ENCODE measurements at regions not wholly inside any gene's neighbourhood (a gene's known extent, or its start where the extent isn't known, plus 50 kb on each side); places are given as distances from the start of the nearest gene placed in this dataset.
"Not testable (repeated sequence)": the region's sequence is repeated elsewhere in the genome, so short reads cannot be mapped to it uniquely, and the experiment has no call there.

- no peaks in the 10 kb centered on the region for H3K4me1 Mint-ChIP-seq
These were observed 1324.1 kb upstream of the SLC39A10 start for GRCh38 chr2:194332799-194333490.

GRCh38 chr2:194328456-194328855, 1328.6 kb upstream of the SLC39A10 start:
- Mint-ChIP-seq H3K9me3 (peaks cover 0 to 1% (median 0%) of the 10 kb centered on the region in 7 donors), H3K27ac (no peak overlapping the region), H3K4me1 (no peaks in the 10 kb centered on the region), H3K36me3 (no peaks in the 10 kb centered on the region), H3K4me3 (no peak overlapping the region), H3K27me3 (no peaks in the 10 kb centered on the region)
- DNase-seq: no peak
- ATAC-seq (ENCODE audit: low read depth in 2 of 2): no peak

More at GRCh38 chr2:194332799-194333490, 1324.1 kb upstream of the SLC39A10 start:
- ATAC-seq (ENCODE audit: low read depth in 2 of 2) (no peak), DNase-seq (no peak)
- peaks cover 0 to 1% (median 0%) of the 10 kb centered on the region in 7 donors for H3K9me3 Mint-ChIP-seq
- H3K27me3 Mint-ChIP-seq: no peaks in the 10 kb centered on the region
- no peak overlapping the region for H3K4me3 Mint-ChIP-seq
- H3K36me3 Mint-ChIP-seq: no peaks in the 10 kb centered on the region
- no peak overlapping the region for H3K27ac Mint-ChIP-seq

GRCh38 chr2:194327196-194327888, 1329.7 kb upstream of the SLC39A10 start:
- Mint-ChIP-seq H3K36me3 (no peaks in the 10 kb centered on the region), H3K27ac (no peak overlapping the region), H3K27me3 (no peaks in the 10 kb centered on the region), H3K4me3 (no peak overlapping the region), H3K4me1 (no peaks in the 10 kb centered on the region), H3K9me3 (peaks cover 0 to 1% (median 0%) of the 10 kb centered on the region in 7 donors)
- ATAC-seq (ENCODE audit: low read depth in 2 of 2) (no peak), DNase-seq (no peak)

GRCh38 chr2:194323740-194324139, 1333.3 kb upstream of the SLC39A10 start:
- no peak overlapping the region for H3K27ac Mint-ChIP-seq
- no peaks in the 10 kb centered on the region for H3K4me1 Mint-ChIP-seq
- no peak overlapping the region for H3K4me3 Mint-ChIP-seq
- no peak for DNase-seq
- ATAC-seq (ENCODE audit: low read depth in 2 of 2): no peak
- H3K27me3 Mint-ChIP-seq: no peaks in the 10 kb centered on the region
- no peaks in the 10 kb centered on the region for H3K36me3 Mint-ChIP-seq
- peaks cover 0 to 1% (median 0%) of the 10 kb centered on the region in 7 donors for H3K9me3 Mint-ChIP-seq

GRCh38 chr2:194320520-194320919, 1336.5 kb upstream of the SLC39A10 start:
- H3K27ac Mint-ChIP-seq: no peak overlapping the region

GRCh38 chr2:194319222-194319992, 1337.6 kb upstream of the SLC39A10 start:
- ATAC-seq (ENCODE audit: low read depth in 2 of 2) (no peak), DNase-seq (no peak)
- Mint-ChIP-seq H3K9me3 (no peaks in the 10 kb centered on the region), H3K4me1 (no peaks in the 10 kb centered on the region), H3K27me3 (no peaks in the 10 kb centered on the region), H3K36me3 (no peaks in the 10 kb centered on the region), H3K4me3 (no peak overlapping the region), H3K27ac (no peak overlapping the region)

More at GRCh38 chr2:194320520-194320919, 1336.5 kb upstream of the SLC39A10 start:
- Mint-ChIP-seq H3K4me3 (no peak overlapping the region), H3K9me3 (no peaks in the 10 kb centered on the region), H3K4me1 (no peaks in the 10 kb centered on the region), H3K27me3 (no peaks in the 10 kb centered on the region), H3K36me3 (no peaks in the 10 kb centered on the region)
- ATAC-seq (ENCODE audit: low read depth in 2 of 2): no peak
- no peak for DNase-seq

GRCh38 chr2:194314042-194314441, 1343.0 kb upstream of the SLC39A10 start:
- Mint-ChIP-seq H3K36me3 (no peaks in the 10 kb centered on the region), H3K4me3 (no peak overlapping the region), H3K4me1 (no peaks in the 10 kb centered on the region), H3K27ac (no peak overlapping the region), H3K9me3 (no peaks in the 10 kb centered on the region), H3K27me3 (no peaks in the 10 kb centered on the region)
- DNase-seq (no peak), ATAC-seq (ENCODE audit: low read depth in 2 of 2) (no peak)

GRCh38 chr2:194304191-194304590, 1352.8 kb upstream of the SLC39A10 start:
- no peaks in the 10 kb centered on the region for H3K27me3 Mint-ChIP-seq
- H3K4me1 Mint-ChIP-seq: no peaks in the 10 kb centered on the region
- no peak overlapping the region for H3K4me3 Mint-ChIP-seq
- H3K36me3 Mint-ChIP-seq: no peaks in the 10 kb centered on the region
- ATAC-seq (ENCODE audit: low read depth in 2 of 2): no peak
- peaks cover 0 to 3% (median 0%) of the 10 kb centered on the region in 7 donors for H3K9me3 Mint-ChIP-seq
- no peak overlapping the region for H3K27ac Mint-ChIP-seq
- DNase-seq: no peak

GRCh38 chr2:194301946-194302345, 1355.1 kb upstream of the SLC39A10 start:
- no peak overlapping the region for H3K27ac Mint-ChIP-seq
- no peak overlapping the region for H3K4me3 Mint-ChIP-seq
- no peaks in the 10 kb centered on the region for H3K36me3 Mint-ChIP-seq
- peaks cover 0 to 2% (median 0%) of the 10 kb centered on the region in 7 donors for H3K9me3 Mint-ChIP-seq
- ATAC-seq (ENCODE audit: low read depth in 2 of 2) (no peak), DNase-seq (no peak)
- no peaks in the 10 kb centered on the region for H3K4me1 Mint-ChIP-seq
- H3K27me3 Mint-ChIP-seq: no peaks in the 10 kb centered on the region

- DNase-seq (no peak), ATAC-seq (ENCODE audit: low read depth in 2 of 2) (no peak)
- no peak overlapping the region for H3K4me3 Mint-ChIP-seq
- H3K27ac Mint-ChIP-seq: no peak overlapping the region
- H3K4me1 Mint-ChIP-seq: no peaks in the 10 kb centered on the region
- no peaks in the 10 kb centered on the region for H3K27me3 Mint-ChIP-seq
- H3K36me3 Mint-ChIP-seq: no peaks in the 10 kb centered on the region
- H3K9me3 Mint-ChIP-seq: peaks cover 0 to 2% (median 0%) of the 10 kb centered on the region in 7 donors
These were observed 1362.9 kb upstream of the SLC39A10 start for GRCh38 chr2:194294156-194294555.

GRCh38 chr2:194291104-194291503, 1365.9 kb upstream of the SLC39A10 start:
- no peaks in the 10 kb centered on the region for H3K36me3 Mint-ChIP-seq

GRCh38 chr2:194289712-194290346, 1367.2 kb upstream of the SLC39A10 start:
- no peak for DNase-seq
- ATAC-seq (ENCODE audit: low read depth in 2 of 2): no peak
- no peaks in the 10 kb centered on the region for H3K4me1 Mint-ChIP-seq
- no peaks in the 10 kb centered on the region for H3K9me3 Mint-ChIP-seq
- no peak overlapping the region for H3K27ac Mint-ChIP-seq
- H3K27me3 Mint-ChIP-seq: no peaks in the 10 kb centered on the region
- H3K36me3 Mint-ChIP-seq: no peaks in the 10 kb centered on the region
- no peak overlapping the region for H3K4me3 Mint-ChIP-seq

More at GRCh38 chr2:194291104-194291503, 1365.9 kb upstream of the SLC39A10 start:
- Mint-ChIP-seq H3K9me3 (no peaks in the 10 kb centered on the region), H3K4me1 (no peaks in the 10 kb centered on the region), H3K4me3 (peak overlapping the region in 1 of 8 donors; percentile 42), H3K27me3 (no peaks in the 10 kb centered on the region), H3K27ac (no peak overlapping the region)
- ATAC-seq (ENCODE audit: low read depth in 2 of 2) (no peak), DNase-seq (no peak)

GRCh38 chr2:194276667-194277066, 1380.4 kb upstream of the SLC39A10 start:
- H3K27ac Mint-ChIP-seq: peak overlapping the region in 1 of 6 donors; percentile 30
- not testable (repeated sequence) for DNase-seq; H3K4me1 Mint-ChIP-seq; H3K27me3 Mint-ChIP-seq; ATAC-seq (ENCODE audit: low read depth in 2 of 2); H3K36me3 Mint-ChIP-seq; H3K4me3 Mint-ChIP-seq; H3K9me3 Mint-ChIP-seq
